IMR-90 (cell line): ENCODE measurements at regions not wholly inside any gene's neighbourhood (a gene's known extent, or its start where the extent isn't known, plus 50 kb on each side); places are given as distances from the start of the nearest gene placed in this dataset.

Experiments used
- ATAC-seq: fragments of 200-7000 bp; cut with Tn5 transposase; 2 replicates; pipeline ENCODE4 v1.9.1; 2020; ENCODE audit warnings: low read depth, mild to moderate bottlenecking, moderate library complexity
- BruUV-seq: library from RNA; stranded (reverse); fragments of 400-500 nt; replicated peaks from 2 replicates; lab custom pipeline; 2021; lab: Mats Ljungman, UMichigan
- CTCF ChIA-PET: fragments of 300-600 bp; formaldehyde crosslinking; extraction: SDS; loops from one replicate; lab custom pipeline; 2021; ENCODE audit warnings: antibody characterized with exemption; lab: Yijun Ruan, JAX
- POLR2A ChIA-PET: fragments of 300-600 bp; sonication (Branson Sonifier 250); formaldehyde crosslinking; loops from one replicate; lab custom pipeline; 2022; ENCODE audit warnings: antibody characterized with exemption; ENCODE audit not compliant: unreplicated experiment; lab: Charles Lee
- DNase-seq: peaks from one replicate; pipeline ENCODE4 v3.0.0; 2013
- H2AFZ ChIP-seq: replicated peaks from 2 replicates; pipeline ENCODE3; 2013; ENCODE audit warnings: low read length, mild to moderate bottlenecking; ENCODE audit not compliant: poor library complexity
- H2AK5ac ChIP-seq: 2 replicates; pipeline ENCODE4 v1.6.1; 2013; ENCODE audit warnings: low read depth, low read length, inconsistent platforms
- H2AK9ac ChIP-seq: replicated peaks from 2 replicates; pipeline ENCODE3; 2013; ENCODE audit warnings: mild to moderate bottlenecking, low read depth, low read length, moderate library complexity; ENCODE audit not compliant: poor library complexity
- H2BK120ac ChIP-seq: 2 replicates; pipeline ENCODE4 v1.6.1; 2013; ENCODE audit warnings: low read depth, low read length, inconsistent platforms
- H2BK15ac ChIP-seq: 3 replicates; pipeline ENCODE4 v1.6.1; 2013; ENCODE audit warnings: low read depth, low read length, inconsistent platforms
- H2BK20ac ChIP-seq: 2 replicates; pipeline ENCODE4 v1.6.1; 2013; ENCODE audit warnings: low read depth, mild to moderate bottlenecking, inconsistent platforms, low read length, moderate library complexity
- H2BK5ac ChIP-seq: 2 replicates; pipeline ENCODE4 v1.6.1; 2013; ENCODE audit warnings: mild to moderate bottlenecking, low read depth, low read length, inconsistent platforms; ENCODE audit not compliant: poor library complexity, severe bottlenecking
- H3K14ac ChIP-seq: replicated peaks from 2 replicates; pipeline ENCODE4 v1.6.1; 2013; ENCODE audit warnings: low read depth, low read length, inconsistent platforms
- H3K18ac ChIP-seq: 2 replicates; pipeline ENCODE4 v1.6.1; 2013; ENCODE audit warnings: low read depth, low read length, control low read depth
- H3K23ac ChIP-seq: 2 replicates; pipeline ENCODE4 v1.6.1; 2013; ENCODE audit warnings: low read depth, low read length, inconsistent platforms
- H3K27ac ChIP-seq: 2 replicates; pipeline ENCODE4 v1.5.1; 2013; ENCODE audit warnings: mild to moderate bottlenecking, control low read depth, low read length; ENCODE audit not compliant: insufficient read depth
- H3K27me3 ChIP-seq: 2 replicates; pipeline ENCODE4 v1.6.1; 2013; ENCODE audit warnings: low read length; ENCODE audit not compliant: control insufficient read depth, insufficient read depth
- H3K36me3 ChIP-seq: 2 replicates; pipeline ENCODE4 v1.6.1; 2013; ENCODE audit warnings: low read length, mixed read lengths; ENCODE audit not compliant: control insufficient read depth, insufficient read depth
- H3K4ac ChIP-seq: 2 replicates; pipeline ENCODE4 v1.6.1; 2013; ENCODE audit warnings: low read depth, low read length, inconsistent platforms
- H3K4me1 ChIP-seq: 2 replicates; pipeline ENCODE4 v1.6.1; 2013; ENCODE audit warnings: low read length, mixed read lengths; ENCODE audit not compliant: control insufficient read depth, insufficient read depth
- H3K4me2 ChIP-seq: 2 replicates; pipeline ENCODE4 v1.6.1; 2013; ENCODE audit warnings: low read depth, mild to moderate bottlenecking, control low read depth, low read length, moderate library complexity
- H3K4me3 ChIP-seq: 2 replicates; pipeline ENCODE4 v1.5.1; 2013; ENCODE audit warnings: low read depth, mild to moderate bottlenecking, control low read depth, low read length, moderate library complexity; ENCODE audit not compliant: insufficient read depth
- H3K56ac ChIP-seq: 2 replicates; pipeline ENCODE4 v1.6.1; 2013; ENCODE audit warnings: low read length, inconsistent platforms; ENCODE audit not compliant: insufficient read depth; ENCODE audit errors: extremely low read depth
- H3K79me1 ChIP-seq, 2 experiments: 2 replicates each; pipeline ENCODE4 v1.6.1; 2013; ENCODE audit warnings: low read length in 2 of 2, inconsistent platforms in 1 of 2, low read depth in 1 of 2
- H3K9ac ChIP-seq: 2 replicates; pipeline ENCODE4 v1.6.1; 2013; ENCODE audit warnings: low read depth, low read length, control low read depth
- H3K9me1 ChIP-seq: 2 replicates; pipeline ENCODE4 v1.6.1; 2013; ENCODE audit warnings: low read length, inconsistent platforms; ENCODE audit not compliant: insufficient read depth
- H3K9me3 ChIP-seq: 2 replicates; pipeline ENCODE4 v1.6.1; 2013; ENCODE audit warnings: low read length; ENCODE audit not compliant: control insufficient read depth, insufficient read depth
- H4K20me1 ChIP-seq: 2 replicates; pipeline ENCODE4 v1.6.1; 2013; ENCODE audit warnings: low read length, inconsistent platforms; ENCODE audit not compliant: insufficient read depth
- H4K5ac ChIP-seq: 2 replicates; pipeline ENCODE4 v1.6.1; 2013; ENCODE audit warnings: mild to moderate bottlenecking, low read depth, low read length, control low read depth
- H4K8ac ChIP-seq, 2 experiments: 2 replicates each; pipeline ENCODE4 v1.6.1; 2013; ENCODE audit warnings: low read depth in 2 of 2, low read length in 2 of 2, control low read depth in 1 of 2, inconsistent platforms in 1 of 2
- H4K91ac ChIP-seq: 2 replicates; pipeline ENCODE4 v1.6.1; 2013; ENCODE audit warnings: low read depth, low read length, inconsistent platforms; ENCODE audit not compliant: insufficient read depth
- CEBPB ChIP-seq: IDR thresholded peaks from 2 replicates; pipeline ENCODE4 v1.6.1; 2012; ENCODE audit warnings: low read depth, low read length, improper control_type of control experiment
- CHD1 ChIP-seq: IDR thresholded peaks from 2 replicates; pipeline ENCODE4 v1.6.1; 2012; ENCODE audit warnings: low read depth, low read length, improper control_type of control experiment
- MAZ ChIP-seq: IDR thresholded peaks from 2 replicates; pipeline ENCODE4 v1.6.1; 2012; ENCODE audit warnings: low read depth, mild to moderate bottlenecking, low read length, improper control_type of control experiment, moderate library complexity, borderline replicate concordance
- NFE2L2 ChIP-seq: fragments of 150-350 bp; IDR thresholded peaks from 2 replicates; pipeline ENCODE4 v1.6.1; 2016; ENCODE audit warnings: low read depth, mild to moderate bottlenecking, low read length
- RCOR1 ChIP-seq: IDR thresholded peaks from 2 replicates; pipeline ENCODE4 v1.6.1; 2012; ENCODE audit warnings: mild to moderate bottlenecking, low read length, improper control_type of control experiment; ENCODE audit not compliant: insufficient replicate concordance
- WGBS, 2 experiments: methylation state at CpG; one replicate each; pipeline versions ENCODE4 v1.1.5 to v1.1.7; 2013; ENCODE audit warnings: missing lambda C conversion rate in 2 of 2; ENCODE audit not compliant: insufficient read length in 1 of 2; ENCODE audit errors: extremely low coverage in 2 of 2; 5-methylcytosine and 5-hydroxymethylcytosine counted together
- dilution Hi-C: fragments of 300-500 bp; cut with HindIII; formaldehyde crosslinking; loops from one replicate; pipeline ENCODE4 v1.14.3; 2018; ENCODE audit warnings: low sequenced_read_pairs; ENCODE audit not compliant: unreplicated experiment
- in situ Hi-C: fragments of 300-500 bp; cut with MboI; formaldehyde crosslinking; loops from 3 replicates; pipeline ENCODE4 v1.14.3; 2019; ENCODE audit warnings: low sequenced_read_pairs, inconsistent platforms, mixed read lengths
- intact Hi-C: fragments of 100-400 bp; cut with micrococcal nuclease; formaldehyde crosslinking; loops from 2 replicates; pipeline ENCODE4 v1.10.0; 2022
- TF ChIP-seq, protein P1 (sequence below): fragments of 150-350 bp; IDR thresholded peaks from 2 replicates; pipeline ENCODE4 v1.6.1; 2017; ENCODE audit warnings: mild to moderate bottlenecking, antibody characterized with exemption, low read length, low read depth

DNA sequence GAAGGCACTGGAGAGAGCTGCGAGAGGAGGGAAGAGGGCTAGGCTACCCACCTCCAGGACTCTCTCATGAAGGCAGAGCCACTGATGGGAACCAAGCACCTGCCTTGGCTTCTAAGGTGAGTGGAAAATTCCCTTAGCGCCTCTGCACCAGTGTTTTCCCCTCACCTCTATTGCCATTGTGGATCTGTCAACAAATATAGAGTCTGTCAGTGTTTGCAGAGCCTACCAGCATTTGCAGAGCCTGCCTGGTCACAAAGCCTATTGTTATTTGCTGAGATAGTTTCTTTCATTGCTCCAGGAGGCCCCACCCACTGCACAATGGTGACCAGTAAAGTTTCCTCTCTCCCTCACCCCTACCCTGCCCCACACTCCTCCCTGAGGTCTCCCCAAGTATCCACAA, 141.9 kb downstream of the MRPL14 start:
- ATAC-seq, result no peak
- Histone ChIP-seq H3K56ac (no peak overlapping the region), H2BK5ac (no peak overlapping the region), H4K91ac (no peak overlapping the region; the same call in 1 of the 2 replicates), H3K9me1 (peaks cover 2% of the 10 kb centered on the region), H4K5ac (no peak overlapping the region), H2BK15ac (peak overlapping the region; percentile 15; the same call in 1 of the 3 replicates), H3K9ac (no peak overlapping the region), H3K27ac (no peak overlapping the region), H3K27me3 (peaks cover 9% of the 10 kb centered on the region), H3K79me1 (no peaks in the 10 kb centered on the region), H3K18ac (no peak overlapping the region), H2AK5ac (no peak overlapping the region), H2BK120ac (no peak overlapping the region), H3K23ac (0 out of 2 replicates have a peak overlapping the region, but pooled peaks have one; percentile 18), H3K9me3 (no peaks in the 10 kb centered on the region), H3K36me3 (no peaks in the 10 kb centered on the region), H2AFZ (no peak overlapping the region), H2AK9ac (no peak overlapping the region), H4K8ac (no peak overlapping the region), H3K4me1 (peaks cover 8% of the 10 kb centered on the region), H2BK20ac (no peak overlapping the region), H3K4me2 (no peak overlapping the region), H3K14ac (peak overlapping the region; percentile 60; the same call in 1 of the 2 replicates), H3K4ac (peak overlapping the region; percentile 19; the same call in 1 of the 2 replicates), H3K4me3 (no peak overlapping the region), H4K20me1 (no peaks in the 10 kb centered on the region)
- BruUV-seq, result no TSS peak
- TF ChIP-seq NFE2L2, result no peak
- TF ChIP-seq MAZ, result no peak
- no peak for TF ChIP-seq CHD1
- TF ChIP-seq, protein P1, sequence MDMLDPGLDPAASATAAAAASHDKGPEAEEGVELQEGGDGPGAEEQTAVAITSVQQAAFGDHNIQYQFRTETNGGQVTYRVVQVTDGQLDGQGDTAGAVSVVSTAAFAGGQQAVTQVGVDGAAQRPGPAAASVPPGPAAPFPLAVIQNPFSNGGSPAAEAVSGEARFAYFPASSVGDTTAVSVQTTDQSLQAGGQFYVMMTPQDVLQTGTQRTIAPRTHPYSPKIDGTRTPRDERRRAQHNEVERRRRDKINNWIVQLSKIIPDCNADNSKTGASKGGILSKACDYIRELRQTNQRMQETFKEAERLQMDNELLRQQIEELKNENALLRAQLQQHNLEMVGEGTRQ, result no peak
- no peak for TF ChIP-seq CEBPB
- TF ChIP-seq RCOR1, result no peak
- POLR2A ChIA-PET, result no interaction called here
- dilution Hi-C loops (no loop called here), intact Hi-C loops (no loop called here), in situ Hi-C loops (no loop called here)
- DNase-seq, result no peak
- CTCF ChIA-PET, result no interaction called here
- no CpG with 5 or more reads among the region's 2 CpGs for WGBS, 2 experiments
